GM11168 (cell line): ENCODE measurements at regions not wholly inside any gene's neighbourhood (a gene's known extent, or its start where the extent isn't known, plus 50 kb on each side); places are given as distances from the start of the nearest gene placed in this dataset.

ENCODE experiments used
- in situ Hi-C: fragments of 300-500 bp; cut with MboI; formaldehyde crosslinking; loops from one replicate; pipeline ENCODE4 v1.12.0; 2022; ENCODE audit warnings: low sequenced_read_pairs; ENCODE audit not compliant: unreplicated experiment

DNA sequence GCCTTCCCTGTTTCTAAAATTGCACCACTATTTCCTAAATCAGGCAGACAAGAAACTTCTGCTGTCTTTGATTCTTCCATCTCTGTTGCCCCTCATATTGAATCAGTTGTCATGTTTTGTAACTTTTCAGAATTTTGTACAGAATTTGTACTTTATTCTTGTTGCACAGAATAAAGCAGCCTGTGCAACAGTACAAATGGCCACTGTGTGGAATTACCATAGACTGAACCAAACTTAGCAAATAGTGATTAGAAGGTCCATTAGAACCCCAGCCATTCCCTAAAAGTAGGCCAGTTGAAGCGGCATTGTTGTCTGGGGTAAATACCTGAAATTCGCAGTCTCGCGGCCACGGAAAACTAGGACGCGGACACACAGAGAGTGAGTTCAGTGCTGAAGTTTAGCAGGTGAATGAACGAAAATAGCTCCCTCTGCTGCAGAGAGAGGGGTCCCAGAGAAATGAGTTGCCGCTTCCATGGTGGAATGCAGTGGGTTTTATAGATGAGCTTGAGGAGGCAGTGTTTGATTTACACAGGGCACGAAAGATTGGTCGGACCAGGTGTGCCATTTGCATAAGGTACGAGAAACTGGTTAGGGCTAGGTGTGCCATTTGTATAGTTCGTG is 71.8 kb downstream of the C4orf33 start:
- in situ Hi-C loops, result no loop called here

DNA sequence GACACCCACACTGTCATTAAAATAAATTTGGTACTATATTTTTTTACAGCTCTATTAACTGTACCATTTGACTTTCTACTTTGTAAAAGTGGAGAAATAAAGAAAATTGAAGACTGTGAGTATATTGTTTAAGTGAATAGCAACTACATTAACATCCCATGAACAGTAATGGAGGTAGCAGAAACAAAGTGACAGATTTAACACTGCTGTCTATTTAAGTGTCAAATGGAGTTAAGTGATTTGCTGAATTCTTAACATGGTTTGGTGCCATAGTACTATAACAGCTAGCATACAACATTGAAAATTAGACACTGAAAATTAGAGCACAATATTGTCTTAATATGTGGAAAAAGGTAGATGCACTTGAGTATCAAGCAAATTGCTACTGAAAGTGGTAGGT is 76.2 kb downstream of the C4orf33 start:
- in situ Hi-C loops, result no loop called here

DNA sequence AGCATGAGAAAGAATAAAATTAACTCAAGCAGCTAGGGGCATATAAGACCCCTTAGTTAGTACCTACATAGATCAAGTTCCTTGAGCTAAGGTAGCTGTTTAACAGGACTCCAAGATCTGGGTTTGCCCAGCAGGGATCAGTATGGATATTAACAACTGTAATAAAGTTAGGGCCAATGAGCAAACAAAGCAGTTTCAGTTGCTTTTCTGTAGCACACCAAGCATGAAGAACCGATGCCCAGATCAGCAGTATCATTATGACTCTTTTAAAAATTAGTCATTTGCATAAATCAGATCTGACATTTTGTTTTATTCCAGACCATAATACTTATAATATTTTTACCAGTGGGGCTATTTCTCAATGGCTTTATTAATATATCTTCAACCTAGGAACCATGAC is 80.9 kb downstream of the C4orf33 start:
- in situ Hi-C loops, result no loop called here

DNA sequence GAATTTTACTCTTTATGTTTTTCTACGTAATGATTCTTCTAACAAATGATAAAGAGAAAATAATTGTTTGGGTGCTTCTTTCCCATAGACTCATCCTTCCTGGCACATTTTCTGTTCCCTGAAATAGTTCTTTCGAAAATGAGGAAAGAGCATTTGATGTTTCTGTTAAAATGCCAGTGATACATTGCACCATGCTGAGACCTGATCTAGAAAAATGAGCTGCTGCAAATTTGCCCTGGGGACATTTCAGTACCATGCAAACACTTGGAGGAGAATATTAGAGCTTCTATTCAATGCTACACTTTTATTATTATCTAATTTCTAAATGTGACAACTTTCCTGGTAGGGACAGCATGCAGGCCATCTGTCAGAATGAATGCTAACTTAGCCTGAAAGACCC is 83.3 kb downstream of the C4orf33 start:
- in situ Hi-C loops, result no loop called here

DNA sequence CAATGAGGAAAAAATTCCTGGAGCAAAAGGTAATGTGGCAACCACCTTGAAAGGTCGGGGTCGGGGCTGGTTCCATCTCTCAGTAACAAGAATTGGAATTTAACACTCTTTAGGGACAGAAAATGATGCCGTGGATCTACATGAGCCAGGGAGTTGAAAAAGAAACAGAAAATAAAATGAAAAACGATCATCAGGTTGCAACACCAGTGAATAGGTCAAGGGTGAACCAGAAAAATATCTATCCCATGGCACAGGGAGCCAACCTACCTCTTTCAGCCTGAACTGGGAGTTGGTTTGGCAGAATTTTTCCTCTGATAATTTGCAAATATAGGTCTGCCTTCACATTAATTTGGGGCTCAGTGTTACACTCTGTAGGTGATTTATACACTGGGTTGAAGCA is 93.7 kb downstream of the C4orf33 start:
- in situ Hi-C loops, result no loop called here

DNA sequence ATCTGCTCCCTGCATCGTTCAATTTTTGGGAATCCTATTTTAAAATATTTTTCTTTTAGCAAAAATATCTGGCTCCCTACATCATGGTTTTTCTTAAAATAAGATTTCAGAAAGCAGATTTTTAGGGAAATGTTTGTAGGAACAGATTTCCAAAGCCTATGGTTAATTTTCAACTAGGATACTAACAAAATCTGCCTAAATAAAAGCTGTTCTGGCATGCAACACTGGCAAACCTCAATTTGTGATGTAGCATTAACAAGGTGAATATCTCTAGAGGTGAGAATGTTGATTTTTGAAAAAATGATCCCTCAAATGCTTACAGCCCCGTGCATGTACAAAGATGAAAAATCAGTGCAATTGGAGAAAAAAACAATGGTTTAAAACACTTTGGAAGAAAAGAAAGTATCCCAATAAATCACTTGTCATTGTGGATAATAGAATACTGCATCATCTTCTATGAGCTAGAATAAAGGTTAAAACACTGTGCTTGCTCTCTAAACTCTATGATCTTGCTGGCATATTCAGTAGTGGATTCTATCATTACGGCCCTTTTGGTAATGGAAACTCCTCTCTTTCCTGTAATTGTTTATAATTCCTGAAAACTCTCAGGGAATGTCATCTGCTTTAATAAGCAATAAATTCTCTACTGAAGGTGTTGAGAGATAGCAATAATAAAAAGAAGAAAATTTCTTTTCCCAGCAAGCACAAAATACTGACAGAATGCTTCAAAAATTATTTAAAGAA is 97.6 kb downstream of the C4orf33 start:
- in situ Hi-C loops, result no loop called here

DNA sequence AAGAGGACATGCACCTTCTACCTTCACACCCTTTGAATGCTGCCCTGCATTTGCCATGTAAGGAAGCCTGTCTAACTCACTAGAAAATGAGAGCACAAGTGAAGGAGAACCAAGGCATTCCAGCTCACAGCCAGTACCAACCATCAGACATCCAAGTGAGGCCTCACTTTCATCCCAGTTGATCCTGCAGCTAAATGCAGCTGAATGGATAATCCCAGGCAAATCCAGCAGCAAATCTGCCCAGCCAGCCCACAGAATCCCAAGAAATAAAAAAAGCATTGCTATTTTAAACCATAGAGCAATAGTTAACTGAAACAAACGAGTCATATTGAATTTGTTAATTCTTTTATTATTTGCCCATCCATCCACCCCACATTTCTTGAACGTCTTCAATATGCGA is 112.5 kb downstream of the C4orf33 start:
- in situ Hi-C loops, result no loop called here

DNA sequence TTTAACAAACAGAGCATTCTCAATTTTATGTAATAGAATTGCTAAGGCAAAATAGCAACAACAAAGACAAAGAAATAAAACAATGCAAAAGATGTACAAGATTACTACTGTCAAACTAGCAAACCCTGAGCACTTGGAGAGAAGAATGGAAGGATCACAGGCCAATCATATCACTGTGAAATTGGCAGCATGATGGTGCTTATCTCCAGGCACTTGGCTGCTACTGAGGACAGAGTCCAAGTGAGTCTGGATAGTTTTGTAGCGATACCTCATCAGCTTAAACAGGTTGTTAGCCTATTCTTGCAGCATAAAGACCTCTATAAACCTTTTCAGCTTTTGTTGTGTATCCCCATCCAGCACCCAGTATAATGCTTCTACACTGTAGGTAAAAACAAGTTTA is 117.7 kb downstream of the C4orf33 start:
- in situ Hi-C loops, result no loop called here

DNA sequence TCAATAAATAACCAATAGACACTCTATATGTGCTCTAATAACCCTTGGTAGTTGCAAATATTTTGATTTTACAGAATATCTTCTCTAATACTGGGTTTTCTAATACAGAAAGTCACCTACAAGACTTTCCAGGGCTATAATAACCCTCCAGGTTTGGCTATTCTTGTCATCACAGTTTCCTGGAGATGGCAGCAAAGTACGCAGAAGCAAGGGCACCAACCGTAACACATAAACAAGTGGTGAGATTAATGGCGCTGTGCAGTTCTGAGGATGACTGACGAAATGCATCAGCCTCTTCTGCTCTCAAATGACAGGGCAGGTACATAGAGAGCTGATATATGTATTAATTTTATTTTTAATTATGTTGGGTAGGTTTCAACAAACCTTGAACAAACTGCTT is 122.4 kb downstream of the C4orf33 start:
- in situ Hi-C loops, result no loop called here

DNA sequence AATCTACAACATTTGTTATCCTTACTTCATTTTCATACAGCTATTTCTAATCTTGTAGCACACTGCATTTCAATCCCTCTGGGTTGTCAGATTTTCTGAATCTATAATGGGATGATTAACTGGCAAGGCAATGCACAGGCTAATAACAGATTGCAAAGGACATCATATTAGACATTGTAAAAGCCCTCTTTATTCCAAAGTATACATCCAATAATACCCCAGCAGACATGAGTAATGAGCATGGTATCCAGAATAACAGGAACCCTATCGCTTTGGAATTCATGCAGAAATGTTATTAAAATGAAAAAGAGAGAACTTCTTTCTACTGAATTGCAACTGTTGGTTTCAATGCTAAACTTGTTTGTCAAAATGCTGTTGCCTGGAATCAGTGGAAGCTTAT is 122.9 kb downstream of the C4orf33 start:
- in situ Hi-C loops, result no loop called here

DNA sequence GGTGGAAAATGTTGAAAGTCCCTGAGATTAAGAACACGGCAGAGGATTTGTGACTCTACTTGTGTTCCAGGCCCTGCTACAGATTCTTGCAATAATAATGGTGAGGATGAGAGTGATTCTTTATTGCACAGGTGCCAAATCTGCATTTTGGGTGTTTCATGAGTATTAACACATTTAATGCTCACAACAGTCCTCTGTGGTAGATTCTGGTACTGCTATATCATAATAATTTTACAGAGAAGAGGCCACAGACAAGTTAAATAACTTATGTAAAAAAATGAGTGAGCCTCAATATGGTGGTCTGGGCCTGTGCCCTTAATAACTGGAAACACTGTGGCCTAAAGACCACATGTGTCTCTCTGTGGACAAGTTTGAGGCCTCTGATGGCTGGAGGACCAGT is 124.3 kb downstream of the C4orf33 start:
- in situ Hi-C loops, result no loop called here

DNA sequence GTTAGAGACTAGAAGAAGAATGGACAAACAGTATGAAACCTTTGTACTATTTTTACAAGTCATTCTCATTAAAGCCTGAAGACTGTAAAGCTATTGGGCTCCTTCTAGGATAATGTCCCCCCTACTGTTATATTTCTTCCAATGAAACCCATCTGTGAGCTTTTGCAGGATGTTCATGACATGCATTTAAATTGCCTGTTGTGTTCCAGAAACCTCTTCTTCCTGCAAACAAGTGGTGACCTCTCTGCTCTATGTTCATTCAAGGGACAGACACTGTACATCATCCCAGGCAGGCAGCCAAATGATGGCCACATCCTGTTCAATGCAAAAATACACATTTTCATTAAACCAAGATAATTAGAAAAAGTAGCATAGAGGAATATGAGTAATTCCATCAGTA is 128.0 kb downstream of the C4orf33 start:
- in situ Hi-C loops, result no loop called here

DNA sequence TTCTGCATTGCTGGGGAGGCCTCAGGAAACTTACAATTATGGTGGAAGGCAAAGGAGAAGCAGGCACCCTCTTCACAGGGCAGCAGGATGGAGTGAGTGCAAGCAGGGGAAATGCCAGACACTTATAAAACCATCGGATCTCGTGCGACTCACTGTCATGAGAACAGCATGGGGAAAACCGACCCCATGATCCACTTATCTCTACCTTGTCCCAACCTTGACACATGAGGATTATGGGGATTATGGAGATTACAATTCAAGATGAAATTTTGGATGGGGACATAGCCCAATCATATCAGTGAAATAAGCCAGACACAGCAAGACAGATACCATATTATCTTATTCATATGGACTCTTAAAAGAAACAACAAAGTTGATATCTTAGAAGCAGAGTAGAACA is 134.9 kb downstream of the C4orf33 start:
- in situ Hi-C loops, result no loop called here

DNA sequence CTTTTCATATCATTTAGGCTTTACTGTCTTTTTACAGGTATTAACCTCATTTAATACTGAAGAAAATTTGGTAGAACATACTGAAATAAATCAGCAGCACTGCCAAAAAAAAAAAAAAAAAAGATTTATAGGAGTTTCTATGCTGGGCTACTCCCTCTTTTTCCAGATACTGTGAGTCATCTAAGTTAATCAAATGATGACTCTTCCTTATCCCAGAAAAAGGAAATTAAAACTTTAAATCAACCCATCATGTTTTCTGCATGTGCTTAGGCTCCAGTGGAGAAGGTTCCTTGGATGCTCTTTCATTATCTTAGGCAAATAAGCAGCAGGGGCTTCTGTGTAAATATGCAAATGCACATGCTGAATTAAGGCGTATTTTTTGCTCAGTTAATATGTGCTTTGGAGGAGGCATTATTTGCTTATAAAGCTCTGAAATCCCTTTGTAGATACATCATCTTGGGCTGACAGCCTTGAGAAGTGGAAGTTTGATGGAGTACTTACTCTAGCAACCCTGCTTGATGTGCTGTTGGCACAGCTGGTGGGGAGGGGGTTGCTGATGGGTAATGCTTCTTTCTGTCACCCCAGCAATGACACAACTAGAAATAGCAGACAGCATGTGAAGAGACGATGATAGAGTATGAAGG is 136.1 kb downstream of the C4orf33 start:
- in situ Hi-C loops, result no loop called here

DNA sequence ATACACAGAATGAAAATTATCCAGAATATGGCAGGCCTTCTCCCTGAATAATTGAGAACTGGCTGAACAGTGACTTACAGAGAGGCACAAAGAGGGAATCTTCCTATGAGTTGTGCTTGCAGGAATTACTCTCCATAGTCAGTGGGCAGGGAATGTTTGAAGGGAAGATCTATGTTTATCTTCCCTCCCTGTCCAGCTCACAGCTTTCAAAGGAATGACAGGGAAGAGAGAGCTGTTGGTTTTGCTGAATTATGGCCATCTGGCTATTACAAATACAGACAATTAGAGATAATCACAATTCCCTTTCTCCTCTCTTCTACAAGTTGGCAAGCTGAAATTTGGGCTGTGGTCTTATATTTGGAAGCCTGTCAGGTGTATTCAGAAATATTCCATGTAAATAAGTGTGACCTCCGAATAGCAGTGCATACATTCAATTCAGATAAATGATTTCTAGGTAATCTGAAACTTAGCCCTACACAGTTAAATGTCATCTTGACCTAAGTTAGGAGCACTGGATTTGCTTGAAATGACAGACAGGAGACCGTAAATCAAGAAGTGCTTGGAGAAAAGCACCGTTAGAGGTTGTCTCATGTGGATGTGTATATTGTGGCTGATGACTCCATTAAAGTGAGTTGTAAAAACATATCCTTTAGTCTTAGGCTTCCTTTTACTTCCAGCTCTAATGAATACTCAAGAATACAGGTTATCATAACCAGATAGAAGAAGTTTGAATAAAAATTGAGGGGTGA is 136.8 kb downstream of the C4orf33 start:
- in situ Hi-C loops, result no loop called here

DNA sequence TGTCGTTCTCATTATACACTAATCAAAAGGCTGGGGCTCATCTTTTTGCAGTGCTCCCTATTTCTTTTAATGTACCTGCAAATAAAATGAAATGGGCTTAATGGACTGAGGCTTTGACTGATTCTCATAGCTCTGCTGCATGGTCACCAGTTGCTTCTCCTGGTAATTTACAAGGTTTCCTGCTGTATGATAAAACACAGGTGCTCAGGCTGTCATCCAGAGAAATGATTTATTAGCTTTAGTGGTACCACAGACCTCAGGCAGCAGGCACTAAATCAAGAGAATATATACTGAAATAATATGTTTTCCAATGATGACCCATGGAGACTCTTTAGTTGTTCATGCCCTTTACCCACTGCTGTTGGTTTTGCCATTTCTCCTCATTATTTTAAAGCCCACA is 137.7 kb downstream of the C4orf33 start:
- in situ Hi-C loops, result no loop called here

DNA sequence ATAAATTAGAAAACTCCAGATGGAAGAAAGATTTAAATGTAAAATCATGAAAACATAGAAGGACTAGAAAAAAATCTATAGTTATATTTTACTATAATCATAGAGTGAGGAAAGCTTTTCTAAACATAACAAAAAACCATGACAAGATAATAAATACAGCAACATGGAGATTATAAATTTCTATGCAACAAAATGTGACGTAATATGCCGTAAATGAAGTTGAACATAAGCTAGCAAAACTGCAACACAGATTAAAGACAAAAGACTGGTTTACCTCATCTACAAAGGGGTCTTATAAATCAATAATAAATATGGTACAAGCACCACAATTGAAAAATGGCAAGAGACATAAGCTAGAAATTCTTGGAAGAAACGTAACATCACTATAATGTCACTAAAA is 140.4 kb downstream of the C4orf33 start:
- in situ Hi-C loops, result no loop called here

DNA sequence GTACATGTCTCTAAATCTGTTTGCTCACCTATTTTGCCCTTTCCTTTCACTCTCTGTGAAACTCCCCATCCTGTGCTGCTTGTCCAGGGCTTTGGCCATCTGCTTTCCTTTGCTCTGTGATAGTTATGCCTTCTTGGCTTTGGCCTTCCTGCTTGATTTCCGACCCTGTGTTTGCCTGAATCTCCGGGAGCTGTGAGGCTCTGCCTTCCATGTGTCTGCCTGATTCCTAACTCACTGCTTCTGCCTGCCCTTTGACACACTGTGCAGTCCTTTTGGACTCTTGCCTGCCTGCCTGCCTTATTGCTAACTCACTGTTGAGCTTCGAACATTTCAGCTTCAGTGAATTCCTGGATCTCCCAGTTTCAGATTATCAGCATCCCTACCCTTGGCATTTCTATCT is 143.1 kb downstream of the C4orf33 start:
- in situ Hi-C loops, result no loop called here

DNA sequence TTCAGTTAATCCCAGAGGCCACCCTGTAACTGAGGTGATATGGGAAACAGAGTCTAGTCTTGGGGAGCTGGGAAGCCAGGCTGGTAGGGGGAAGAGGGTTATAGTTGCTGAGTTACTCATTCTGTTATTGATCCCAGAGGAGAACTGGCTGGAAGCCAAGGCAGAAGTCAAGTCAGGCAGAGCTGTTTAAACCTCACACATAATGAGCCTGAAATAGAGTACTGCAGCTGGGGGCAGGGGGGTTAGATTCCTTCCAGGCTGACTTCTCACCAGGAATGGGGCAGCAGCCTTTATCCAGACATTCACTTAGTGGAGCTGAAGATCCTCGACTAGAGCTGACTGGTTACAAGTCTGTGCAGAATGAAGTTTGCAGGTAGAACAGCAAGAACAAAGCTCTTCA is 144.9 kb downstream of the C4orf33 start:
- in situ Hi-C loops, result no loop called here

DNA sequence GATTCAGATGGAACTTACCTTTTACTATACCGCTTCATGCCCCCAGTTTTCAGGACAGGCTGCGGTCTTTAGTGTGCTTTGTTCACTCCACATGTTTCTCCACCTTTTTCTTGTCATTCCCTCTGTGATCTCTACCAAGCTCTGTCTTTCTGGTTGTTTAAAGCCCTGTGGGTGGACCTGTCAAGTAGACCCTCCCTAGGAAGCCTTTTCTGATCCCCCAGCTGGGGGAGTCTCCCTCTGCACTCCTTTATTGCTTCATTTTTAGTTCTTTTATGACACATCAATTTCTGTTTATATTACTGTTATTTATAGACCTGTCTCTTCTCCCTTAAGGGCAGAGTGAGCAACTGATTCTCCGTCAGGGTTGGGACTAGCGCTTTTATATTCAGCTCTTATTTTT is 150.2 kb downstream of the C4orf33 start:
- in situ Hi-C loops, result no loop called here

DNA sequence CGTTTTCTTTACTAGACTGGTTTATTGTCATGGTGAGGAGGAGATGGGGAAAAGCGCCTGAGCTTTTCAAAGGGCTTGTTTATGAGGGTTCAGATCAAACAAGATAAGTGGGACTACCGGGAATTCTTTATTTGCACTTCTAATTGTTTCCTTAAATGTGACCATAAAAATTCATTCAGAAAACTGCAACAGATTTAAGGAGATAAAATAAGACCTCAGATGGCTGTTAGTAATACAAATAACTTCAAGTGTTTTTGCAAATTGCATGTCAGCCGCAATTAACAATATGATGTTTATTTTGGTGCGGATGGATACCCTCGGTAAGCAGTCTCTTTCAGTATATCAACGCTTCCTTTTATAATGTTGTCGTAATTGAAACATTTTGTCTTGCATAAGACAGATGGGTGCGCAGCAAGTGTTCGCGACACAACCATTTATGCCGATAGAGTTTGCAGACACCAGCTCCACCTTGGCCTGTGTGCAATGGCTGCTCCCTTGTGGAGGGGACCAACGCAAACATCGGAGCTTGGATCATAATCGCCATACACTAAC is 151.0 kb downstream of the C4orf33 start:
- in situ Hi-C loops, result no loop called here
